ENCODE measurements at regions not wholly inside any gene's neighbourhood (a gene's known extent, or its start where the extent isn't known, plus 50 kb on each side); places are given as distances from the start of the nearest gene placed in this dataset.

DNA sequence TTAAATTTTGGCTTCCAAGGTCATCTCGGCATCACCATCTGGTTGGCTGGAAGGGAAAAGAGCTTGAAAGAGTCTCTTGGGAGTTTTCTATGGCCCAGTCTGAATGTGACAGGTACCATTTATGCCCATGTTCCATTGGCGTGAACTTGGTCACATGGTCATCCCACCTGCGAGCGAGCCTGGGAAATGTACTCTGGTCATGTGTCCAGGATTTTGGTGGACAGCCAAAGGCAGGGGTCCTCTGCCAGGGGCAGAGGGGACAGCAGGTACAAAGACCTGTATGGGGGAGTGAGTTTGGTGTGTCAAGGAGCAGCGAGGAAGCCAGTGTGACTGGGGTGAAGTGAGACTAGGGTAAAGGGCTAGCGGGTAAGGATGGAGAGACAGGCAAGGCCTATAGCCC is 112.6 kb downstream of the CDC5L start:
- DNase-seq (ENCODE audit: low read depth in 2 of 2): no peak

DNA sequence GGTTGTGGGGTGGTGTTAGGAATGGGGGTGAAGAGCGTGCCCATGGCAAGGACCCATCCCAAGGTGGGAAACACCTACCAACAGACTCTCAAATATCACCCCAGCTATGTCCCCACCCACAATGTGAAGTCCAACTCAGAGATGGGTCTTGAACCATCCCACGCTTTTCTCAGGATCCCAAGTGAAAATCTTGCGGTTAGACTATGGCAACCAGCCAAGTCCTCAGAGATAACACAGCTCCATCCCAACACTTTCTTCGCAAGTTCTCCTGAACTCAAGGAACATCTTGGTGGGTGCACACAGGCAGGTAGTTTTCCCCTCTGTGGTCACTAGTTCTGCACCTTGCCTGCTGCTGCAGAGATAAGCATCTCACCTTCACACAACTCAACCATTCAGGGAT is 116.0 kb downstream of the CDC5L start:
- DNase-seq (ENCODE audit: low read depth in 2 of 2): no peak

DNA sequence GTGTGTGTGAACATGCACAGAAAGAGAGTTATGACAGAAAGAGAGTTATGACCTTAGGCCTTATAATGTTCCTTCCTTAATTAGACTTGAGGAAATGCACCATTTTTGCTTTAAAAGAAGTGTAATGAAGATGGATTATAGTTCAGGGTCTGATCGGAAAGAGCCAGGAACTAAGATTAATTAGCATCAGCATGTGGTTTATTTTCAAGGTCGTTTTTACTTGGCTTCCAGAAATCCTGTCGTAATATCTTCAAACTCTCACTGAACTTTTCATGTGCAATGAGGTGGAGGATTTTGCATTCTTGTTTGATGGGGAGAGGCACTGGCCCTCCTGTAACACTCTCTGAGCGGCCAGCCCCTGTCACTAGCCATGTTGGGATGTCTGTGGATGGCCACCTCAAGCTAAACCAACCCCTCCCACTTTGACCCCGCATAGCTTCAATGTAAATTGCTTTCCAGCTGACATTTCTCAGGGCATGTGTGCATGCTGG is 116.8 kb downstream of the CDC5L start:
- no peak for DNase-seq (ENCODE audit: low read depth in 2 of 2)

DNA sequence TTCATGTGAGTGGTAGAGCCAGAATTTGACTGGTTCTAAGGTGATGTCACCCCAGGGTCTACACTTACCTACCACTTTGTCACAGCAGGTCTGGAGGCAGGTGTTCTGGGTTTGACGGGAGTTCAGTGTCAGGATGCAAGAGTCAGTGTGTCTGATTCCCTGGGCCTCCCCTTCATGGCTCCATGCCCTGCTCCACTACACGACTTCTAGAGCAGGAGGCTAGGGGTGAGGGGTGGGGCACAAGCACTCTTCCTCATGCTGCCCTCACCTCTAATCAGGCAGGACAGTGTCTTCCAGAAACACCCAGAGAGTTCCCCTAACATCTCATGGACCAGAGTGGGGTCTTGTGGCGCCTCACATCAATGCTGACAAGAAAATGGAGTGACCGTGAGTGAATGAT is 118.2 kb downstream of the CDC5L start:
- DNase-seq (ENCODE audit: low read depth in 2 of 2): no peak

DNA sequence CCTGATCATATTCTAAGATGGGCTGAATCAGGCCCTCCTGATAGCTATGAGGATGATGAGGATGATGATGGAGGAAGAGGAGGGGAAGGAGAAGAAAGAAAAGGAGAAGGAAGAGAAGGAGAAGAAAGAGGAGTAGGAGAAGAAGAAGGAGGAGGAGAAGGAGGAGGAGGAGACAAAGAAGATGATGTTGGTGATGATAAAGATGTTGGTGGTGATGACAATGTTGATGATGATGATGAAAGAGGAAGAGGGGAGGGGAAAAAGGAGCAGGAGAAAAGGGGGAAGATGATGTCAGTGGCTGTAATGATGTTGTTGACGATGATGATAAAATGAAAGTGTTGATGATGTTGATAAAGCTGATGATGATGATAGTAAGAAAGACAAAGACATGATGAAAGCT is 119.5 kb downstream of the CDC5L start:
- DNase-seq (ENCODE audit: low read depth in 2 of 2): no peak

DNA sequence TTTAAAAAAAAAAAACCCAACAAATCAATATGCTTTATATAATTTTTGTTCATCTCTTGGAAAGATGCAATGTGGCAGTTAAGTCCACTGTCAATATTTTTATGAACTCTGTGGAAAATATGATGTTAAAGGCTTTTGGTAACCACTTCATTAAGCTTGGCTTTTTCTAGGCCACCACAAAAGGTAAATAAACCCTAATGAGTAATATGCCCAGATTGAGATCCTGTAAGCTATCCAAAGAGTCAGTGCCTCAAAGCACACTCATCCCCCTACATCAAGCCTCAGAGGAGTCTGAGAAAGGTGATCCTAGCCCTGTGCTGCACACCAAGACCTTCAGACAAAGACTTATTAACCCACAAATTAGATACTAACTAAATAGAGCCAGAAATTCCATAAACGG is 121.1 kb downstream of the CDC5L start:
- DNase-seq (ENCODE audit: low read depth in 2 of 2): peak in 1 of 2 experiments; percentile 38

DNA sequence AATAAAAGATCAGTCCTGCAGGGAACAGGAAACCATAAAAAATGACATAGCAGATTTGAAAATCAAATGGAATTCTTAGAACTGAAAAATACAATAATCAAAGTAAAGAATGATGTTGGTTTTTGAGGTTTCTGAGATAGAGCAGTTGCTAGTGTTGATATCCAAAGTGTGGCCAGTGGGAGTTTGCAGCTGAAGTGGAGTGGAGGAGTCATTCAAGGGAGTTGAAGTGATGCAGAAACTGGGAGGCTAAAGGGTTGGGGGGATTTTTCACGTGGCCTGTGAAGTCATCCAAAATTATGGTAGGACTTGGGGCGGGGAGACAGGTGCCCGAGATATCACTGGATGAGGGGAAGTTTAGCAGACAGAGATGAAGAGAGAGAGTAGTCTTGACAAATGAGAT is 123.6 kb downstream of the CDC5L start:
- no peak for DNase-seq (ENCODE audit: low read depth in 2 of 2)

DNA sequence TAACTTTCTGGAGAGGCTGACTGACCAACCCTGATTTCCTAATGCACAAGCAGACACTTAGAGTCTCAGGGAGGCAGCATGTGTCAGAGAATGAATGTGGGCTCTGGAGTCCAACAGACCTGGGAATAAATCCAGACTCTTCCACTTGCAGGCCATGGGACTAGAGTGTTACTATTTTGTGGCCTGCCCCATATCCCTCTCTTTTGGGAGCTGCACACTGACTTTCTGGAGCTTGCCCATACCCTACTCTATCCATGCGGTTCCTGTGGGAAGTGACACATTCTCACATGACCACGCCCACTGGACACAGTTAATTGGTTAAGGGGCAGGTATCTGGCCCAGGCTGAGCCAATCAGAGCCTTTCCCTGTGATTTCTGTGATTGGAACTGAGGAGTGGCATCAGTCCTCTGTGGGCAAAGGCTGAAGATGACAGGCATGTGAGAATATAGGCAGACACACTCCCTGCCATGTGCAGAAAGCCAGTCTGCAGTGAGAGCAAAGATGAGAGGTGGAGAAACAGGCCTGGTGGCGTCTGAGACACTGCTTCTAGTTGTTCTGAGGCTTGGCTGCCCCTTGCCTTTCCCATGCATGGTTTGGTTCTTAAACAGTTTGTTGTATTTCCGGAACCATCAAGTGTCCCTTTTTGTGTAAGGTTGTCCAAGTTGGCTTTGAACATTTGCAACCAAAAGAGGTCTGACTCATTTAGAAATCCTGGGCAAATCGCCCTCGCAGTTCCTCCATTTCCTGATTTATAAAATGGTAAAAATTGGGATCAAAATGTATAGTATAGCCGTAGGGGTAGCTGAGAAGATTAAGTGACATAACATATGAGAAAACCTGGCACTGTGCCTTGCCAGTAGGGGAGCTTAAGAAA is 125.6 kb downstream of the CDC5L start:
- DNase-seq (ENCODE audit: low read depth in 2 of 2): no peak

DNA sequence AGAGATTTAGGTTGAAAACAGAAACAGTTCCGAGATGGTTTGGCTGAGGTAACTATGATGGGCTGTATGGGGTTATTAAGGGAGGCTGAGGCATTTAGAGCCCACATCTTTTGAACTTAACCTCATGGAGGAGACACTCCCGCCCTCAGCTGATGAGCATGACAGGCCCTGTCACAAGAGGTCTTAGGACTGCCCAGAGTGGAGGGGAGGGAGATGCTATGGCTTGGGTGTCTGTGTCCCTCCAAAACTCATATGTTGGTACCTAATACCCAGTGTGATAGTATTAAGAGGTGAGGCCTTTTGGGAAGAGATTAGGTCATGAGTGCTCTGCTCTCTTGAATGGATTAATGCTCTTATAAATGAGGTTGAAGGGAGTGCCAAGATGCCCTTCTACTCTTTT is 126.6 kb downstream of the CDC5L start:
- DNase-seq (ENCODE audit: low read depth in 2 of 2): no peak

DNA sequence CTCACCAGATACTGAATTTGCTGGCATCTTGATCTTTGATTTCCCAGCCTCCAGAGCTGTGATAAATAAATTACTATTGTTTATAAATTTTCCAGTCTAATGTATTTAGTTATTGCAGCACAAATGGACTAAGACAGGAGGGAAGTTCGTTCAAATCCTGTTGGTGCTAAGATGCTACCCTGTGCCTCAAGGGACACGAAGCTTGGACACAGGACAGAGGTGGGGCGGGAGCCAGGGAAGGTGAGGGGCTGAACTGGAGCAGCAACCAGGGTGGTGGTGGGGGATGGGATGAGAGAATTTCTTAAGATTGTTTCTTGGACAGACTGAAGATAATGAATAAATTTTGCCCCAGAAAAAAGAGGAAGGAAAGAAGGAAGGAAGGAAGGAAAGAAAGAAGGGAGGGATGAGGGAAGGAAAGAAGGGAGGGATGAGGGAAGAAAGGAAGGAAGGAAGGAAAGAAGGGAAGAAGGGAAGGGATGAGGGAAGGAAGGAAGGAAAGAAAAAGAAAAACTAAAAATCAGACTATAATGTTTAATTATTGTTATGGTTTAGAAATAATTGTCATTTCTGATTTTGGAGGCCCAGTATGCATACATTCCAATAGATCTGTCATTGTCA is 127.2 kb downstream of the CDC5L start:
- no peak for DNase-seq (ENCODE audit: low read depth in 2 of 2)

DNA sequence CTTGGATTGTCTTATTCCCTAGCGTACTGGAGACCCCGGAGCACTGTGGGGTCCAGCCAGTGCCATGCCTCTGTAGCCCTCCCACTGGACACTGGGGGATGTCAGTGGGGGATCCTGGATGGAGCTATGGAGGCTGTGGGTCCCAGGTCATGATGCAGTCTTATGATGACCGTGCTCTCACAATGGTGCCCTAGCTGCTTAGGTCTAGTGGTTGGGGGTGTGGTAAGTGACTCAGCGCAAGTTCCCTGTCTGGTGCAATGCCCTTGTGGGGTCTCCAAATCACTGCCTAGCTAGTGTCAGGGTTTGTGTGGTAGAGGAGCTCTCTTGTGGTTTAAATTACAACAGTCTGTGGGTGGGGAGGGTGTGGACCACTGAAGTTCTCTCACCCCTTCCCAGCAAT is 135.4 kb downstream of the CDC5L start:
- DNase-seq (ENCODE audit: low read depth in 2 of 2): no peak

DNA sequence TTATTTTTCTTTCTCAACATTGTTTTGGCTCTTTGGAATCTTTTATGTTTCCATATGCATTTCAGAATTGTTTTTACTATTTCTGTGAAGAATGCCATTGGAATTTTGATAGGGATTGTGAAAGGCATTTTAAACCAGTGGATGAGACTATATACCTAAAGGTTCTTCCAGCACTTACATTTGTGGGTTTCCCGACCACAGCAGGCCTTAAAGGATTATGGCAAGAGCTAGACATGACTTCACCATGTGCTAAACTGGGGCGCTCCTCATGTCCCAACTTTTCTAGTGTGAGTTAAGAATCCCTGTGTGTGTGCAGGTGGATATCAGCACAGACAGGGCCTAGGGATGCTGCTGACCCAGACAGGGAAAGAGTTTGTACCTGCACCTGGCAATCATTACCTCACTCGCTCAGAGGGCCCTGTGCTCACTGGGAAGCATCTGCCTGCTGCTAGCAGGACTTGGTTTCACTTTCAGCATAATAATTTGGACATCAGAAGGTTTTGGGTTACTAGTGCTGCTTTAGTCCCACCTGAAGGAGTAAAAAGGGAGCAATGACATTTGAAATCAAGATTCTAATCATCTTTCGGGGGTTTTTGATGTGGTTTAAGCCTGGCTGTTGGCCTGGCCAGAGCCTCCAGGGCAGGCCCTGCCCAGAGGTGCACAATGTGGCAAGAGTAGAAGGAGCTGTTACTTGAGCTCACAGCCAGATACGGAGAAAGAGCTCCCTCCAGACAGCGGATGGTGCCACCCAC is 137.1 kb downstream of the CDC5L start:
- no peak for DNase-seq (ENCODE audit: low read depth in 2 of 2)

DNA sequence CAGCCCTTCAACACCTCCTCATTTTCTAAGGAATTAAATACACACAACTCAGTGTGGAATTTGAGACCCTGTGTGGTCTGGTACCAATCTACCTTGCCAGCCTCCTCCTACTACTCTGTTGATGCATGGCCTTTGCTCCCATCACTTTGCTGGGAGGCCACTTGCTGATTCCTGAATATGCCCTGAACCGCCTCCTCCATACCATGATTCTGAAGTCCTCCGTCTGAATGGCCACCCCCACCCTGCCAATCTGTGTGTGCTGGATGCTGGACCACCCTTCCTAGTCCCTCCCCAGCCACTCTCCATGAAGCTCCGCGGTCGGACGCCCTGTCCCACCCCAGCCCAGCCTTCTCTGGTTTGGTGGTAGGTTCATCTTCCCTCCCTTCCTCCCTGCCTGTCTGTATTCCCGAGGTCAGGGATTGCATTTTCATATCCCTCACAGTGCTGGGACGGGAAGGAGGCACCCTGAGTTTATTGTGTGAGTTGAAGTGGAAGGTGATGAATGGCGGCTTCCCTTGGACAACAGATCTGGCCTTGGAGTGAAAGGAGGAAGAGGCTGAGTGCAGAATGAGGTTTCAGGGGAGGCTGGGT is 138.3 kb downstream of the CDC5L start:
- no peak for DNase-seq (ENCODE audit: low read depth in 2 of 2)

DNA sequence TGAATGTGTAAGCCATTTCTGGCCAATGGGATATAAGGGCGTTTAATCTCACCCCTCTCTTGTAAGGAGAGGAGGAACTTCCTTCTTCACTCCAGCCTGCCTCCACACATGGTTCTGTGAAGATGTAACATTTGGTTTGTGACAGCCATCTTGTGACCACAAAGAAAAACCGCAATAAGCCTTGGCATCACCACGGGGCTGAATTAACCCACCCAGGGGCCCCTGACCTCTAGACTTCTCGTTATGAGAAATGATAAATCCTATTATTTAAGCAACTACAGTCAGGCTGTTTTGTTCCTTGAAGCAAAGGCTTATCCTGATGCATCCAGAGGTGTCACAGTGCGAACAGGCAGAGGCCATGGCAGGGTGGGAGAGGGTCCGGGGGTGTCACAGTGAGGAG is 139.7 kb downstream of the CDC5L start:
- peak in 1 of 2 experiments; percentile 27 for DNase-seq (ENCODE audit: low read depth in 2 of 2)

DNA sequence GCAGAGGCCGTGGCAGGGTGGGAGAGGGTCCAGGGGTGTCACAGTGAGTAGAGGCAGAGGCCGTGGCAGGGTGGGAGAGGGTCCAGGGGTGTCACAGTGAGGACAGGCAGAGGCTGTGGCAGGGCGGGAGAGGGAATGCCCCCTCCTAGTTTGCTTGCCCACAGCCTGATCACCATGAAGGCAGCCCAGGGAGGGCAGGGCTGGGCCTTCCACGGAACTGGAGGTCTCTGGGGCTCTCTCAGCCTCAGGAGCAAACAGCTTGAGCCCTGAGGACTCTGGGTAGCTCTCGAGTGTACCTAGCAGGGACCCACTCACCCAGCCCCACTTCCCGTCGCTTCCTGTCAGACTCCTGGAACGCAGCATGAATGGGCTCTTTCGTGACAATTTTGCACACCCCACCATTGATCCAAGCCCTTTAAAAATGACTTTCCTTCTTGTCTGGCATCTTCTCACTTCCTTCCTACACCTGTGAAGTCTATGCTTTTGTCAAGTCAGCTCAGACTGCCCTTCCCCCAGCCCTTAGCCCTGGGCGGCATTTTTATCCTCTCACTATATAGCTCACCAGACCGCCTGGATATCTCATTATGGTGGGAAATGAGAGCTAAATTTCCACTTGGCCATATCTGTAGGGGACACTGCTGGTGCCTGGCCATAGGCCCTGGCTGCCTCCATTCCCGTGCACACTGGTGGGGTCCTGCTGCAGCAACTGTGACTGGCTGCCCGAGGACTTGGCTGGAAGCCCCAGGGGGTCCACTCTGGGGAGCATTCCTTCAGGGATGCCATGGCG is 140.3 kb downstream of the CDC5L start:
- no peak for DNase-seq (ENCODE audit: low read depth in 2 of 2)

DNA sequence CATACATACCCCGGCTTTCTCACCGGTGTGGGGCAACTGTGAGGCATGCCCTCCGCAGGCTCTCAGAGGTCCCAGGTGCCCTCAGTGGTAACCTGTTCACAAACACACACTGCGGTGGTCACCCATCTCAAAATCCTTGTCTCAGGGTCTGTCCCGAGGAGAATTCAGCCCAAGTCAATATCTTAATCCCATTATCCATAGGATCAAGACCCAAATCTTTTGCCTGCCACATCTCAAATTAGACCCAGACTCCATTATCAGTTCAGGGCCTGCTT is 140.8 kb downstream of the CDC5L start:
- no peak for DNase-seq (ENCODE audit: low read depth in 2 of 2)

DNA sequence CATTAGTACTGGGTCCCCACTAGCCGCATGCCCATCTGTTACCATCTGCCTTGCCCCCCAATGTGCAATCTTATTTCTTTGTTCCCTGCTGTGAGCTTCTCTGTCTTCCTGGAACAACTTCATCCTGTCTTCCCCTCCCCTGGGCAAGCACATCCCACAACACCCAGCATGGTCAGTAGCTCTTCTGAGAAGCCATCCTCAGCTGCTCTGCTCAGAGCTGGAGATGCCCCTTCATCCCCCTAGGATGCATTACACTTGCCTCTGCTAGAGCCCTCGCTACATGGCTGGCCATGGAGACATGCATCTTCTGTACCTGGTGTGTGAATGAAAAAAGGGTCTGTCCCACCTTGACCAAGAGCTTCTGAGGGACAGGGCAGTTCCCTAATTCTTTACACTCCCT is 141.2 kb downstream of the CDC5L start:
- no peak for DNase-seq (ENCODE audit: low read depth in 2 of 2)

DNA sequence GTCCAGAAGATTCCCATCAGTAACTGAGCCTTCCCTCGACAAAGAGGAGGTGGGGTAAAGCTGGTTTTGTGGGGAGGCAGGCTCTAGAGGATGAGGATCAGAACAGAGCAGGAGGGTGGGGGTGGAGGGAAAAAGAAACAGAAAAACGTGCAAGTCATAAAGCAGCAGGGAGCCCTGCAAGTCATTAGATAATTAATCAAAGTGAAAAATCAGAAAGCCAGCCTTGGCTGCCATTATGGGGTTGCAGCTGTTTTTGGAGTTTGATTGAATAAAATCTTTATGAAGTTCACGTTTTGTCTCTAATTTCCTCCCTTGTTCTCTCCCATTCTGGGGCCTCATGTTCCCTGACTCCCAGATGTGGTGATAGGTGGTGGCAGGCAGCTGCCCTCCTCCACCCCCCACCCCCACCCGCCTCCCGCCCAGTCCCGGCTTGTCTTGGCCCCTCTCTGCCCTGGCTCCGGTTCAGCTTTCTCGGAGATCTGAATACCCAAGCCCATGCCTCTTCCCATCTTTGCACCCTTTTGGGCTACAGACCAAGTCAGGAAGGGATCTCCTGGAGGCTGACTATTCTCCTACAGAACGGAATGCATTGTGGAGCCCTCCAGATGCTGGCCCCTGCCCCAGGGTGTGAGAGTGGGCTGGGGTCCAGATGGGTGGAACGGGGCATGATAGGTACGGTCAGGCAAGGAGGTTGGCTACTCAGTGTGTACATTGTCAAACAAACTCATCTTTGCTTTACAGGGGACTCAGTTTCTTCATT is 141.8 kb downstream of the CDC5L start:
- peak in 1 of 2 experiments; percentile 25 for DNase-seq (ENCODE audit: low read depth in 2 of 2)

DNA sequence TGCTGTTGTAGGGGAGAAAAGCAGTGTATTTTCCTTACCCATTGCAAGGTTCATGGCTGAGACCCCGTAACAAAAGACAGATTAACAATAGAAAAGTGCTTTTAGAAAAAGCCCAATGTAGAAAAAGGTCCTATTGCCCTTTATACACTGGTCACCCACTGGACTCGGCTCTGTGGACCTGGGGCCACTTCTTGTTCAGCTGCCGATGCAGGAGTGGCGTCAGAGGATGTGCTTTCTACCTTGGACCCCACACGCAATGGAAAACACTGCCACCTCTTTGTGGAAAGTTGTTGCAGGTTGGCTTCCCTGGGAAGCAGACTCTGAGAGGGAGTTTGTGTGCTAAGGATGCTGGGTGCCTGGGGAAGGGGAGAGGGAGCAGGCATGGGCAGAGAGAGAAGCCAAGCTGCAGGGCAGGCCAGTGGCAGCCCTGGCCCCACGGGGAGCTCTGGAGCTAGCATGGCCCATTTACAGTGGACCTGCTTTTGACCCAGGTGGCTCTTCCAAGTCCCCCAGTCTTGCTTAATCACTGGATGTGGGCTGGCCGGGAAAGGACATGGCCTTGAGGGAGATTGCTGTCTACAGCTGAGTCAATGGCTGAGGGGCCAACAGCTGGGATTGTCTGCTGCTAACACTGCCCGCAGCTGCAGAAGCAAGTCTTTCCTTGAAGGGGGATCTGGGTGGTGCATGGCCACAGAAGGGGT is 142.9 kb downstream of the CDC5L start:
- no peak for DNase-seq (ENCODE audit: low read depth in 2 of 2)

DNA sequence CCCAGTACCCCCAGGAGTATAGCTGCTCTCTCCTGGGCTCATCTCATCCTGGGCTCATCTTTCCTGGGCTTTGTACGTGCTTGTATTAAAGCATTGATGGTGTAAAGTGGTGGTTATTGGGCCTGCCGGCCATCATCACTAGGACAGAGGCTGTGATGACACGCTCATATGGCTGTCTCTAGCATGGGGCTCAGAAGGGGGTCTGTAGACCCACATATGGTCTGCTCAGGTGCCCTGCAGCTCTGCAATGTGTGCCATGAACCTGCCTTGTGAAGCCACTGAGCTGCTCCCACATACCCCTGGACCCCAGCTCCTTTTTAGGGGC is 143.4 kb downstream of the CDC5L start:
- no peak for DNase-seq (ENCODE audit: low read depth in 2 of 2)
